Jurkat, Clone E6-1 (cell line): ENCODE measurements at regions not wholly inside any gene's neighbourhood (a gene's known extent, or its start where the extent isn't known, plus 50 kb on each side); places are given as distances from the start of the nearest gene placed in this dataset.
"Not testable (repeated sequence)": the region's sequence is repeated elsewhere in the genome, so short reads cannot be mapped to it uniquely, and the experiment has no call there.

Experiments
- DNase-seq: peaks from one replicate; pipeline ENCODE4 v3.0.0-alpha.2; 2011; ENCODE audit warnings: low read depth, low spot score
- H3K4me3 ChIP-seq: 2 replicates; pipeline ENCODE4 v1.5.1; 2011; ENCODE audit warnings: mild to moderate bottlenecking, low read length, control low read depth, moderate library complexity

- no peak for DNase-seq
- no peak overlapping the region for H3K4me3 ChIP-seq
These were observed 198.6 kb downstream of the RPAP3 start for GRCh38 chr12:47507221-47507620.

GRCh38 chr12:47504775-47505446 is 200.9 kb downstream of the RPAP3 start:
- H3K4me3 ChIP-seq = no peak overlapping the region

GRCh38 chr12:47493801-47494200 is 212.0 kb downstream of the RPAP3 start:
- H3K4me3 ChIP-seq = no peak overlapping the region
- DNase-seq = no peak

More at GRCh38 chr12:47504775-47505446, 200.9 kb downstream of the RPAP3 start:
- no peak for DNase-seq

GRCh38 chr12:47491516-47492305 is 214.1 kb downstream of the RPAP3 start:
- no peak overlapping the region for H3K4me3 ChIP-seq
- no peak for DNase-seq

- no peak for DNase-seq
- H3K4me3 ChIP-seq = no peak overlapping the region
These were observed 216.9 kb downstream of the RPAP3 start for GRCh38 chr12:47488888-47489287.

GRCh38 chr12:47481041-47481440 is 224.8 kb downstream of the RPAP3 start:
- no peak overlapping the region for H3K4me3 ChIP-seq
- DNase-seq = no peak

- DNase-seq = no peak
- no peak overlapping the region for H3K4me3 ChIP-seq
These were observed 227.4 kb downstream of the RPAP3 start for GRCh38 chr12:47478426-47478825.

GRCh38 chr12:47473091-47473490 is 232.7 kb downstream of the RPAP3 start:
- no peak overlapping the region for H3K4me3 ChIP-seq
- no peak for DNase-seq

GRCh38 chr12:47470349-47470748 is 235.5 kb downstream of the RPAP3 start:
- not testable (repeated sequence) for H3K4me3 ChIP-seq, DNase-seq

- DNase-seq, H3K4me3 ChIP-seq: not testable (repeated sequence)
These were observed 241.9 kb downstream of the RPAP3 start for GRCh38 chr12:47463918-47464317.

- no peak for DNase-seq
- no peak overlapping the region for H3K4me3 ChIP-seq
These were observed 247.6 kb downstream of the RPAP3 start for GRCh38 chr12:47458279-47458678.

GRCh38 chr12:47449797-47450196 is 256.0 kb downstream of the RPAP3 start:
- DNase-seq = no peak
- H3K4me3 ChIP-seq = no peak overlapping the region

GRCh38 chr12:47442310-47442709 is 263.5 kb downstream of the RPAP3 start:
- H3K4me3 ChIP-seq = no peak overlapping the region
- DNase-seq = no peak

GRCh38 chr12:47441490-47441889 is 264.3 kb downstream of the RPAP3 start:
- H3K4me3 ChIP-seq = no peak overlapping the region
- no peak for DNase-seq

GRCh38 chr12:47438175-47438574 is 267.7 kb downstream of the RPAP3 start:
- no peak for DNase-seq
- H3K4me3 ChIP-seq = no peak overlapping the region

- no peak for DNase-seq
- H3K4me3 ChIP-seq = no peak overlapping the region
These were observed 268.3 kb downstream of the RPAP3 start for GRCh38 chr12:47437570-47437969.

GRCh38 chr12:47433876-47434275 is 272.0 kb downstream of the RPAP3 start:
- DNase-seq = no peak

GRCh38 chr12:47426678-47427309 is 279.0 kb downstream of the RPAP3 start:
- DNase-seq, H3K4me3 ChIP-seq: not testable (repeated sequence)

More at GRCh38 chr12:47433876-47434275, 272.0 kb downstream of the RPAP3 start:
- no peak overlapping the region for H3K4me3 ChIP-seq

- no peak overlapping the region for H3K4me3 ChIP-seq
- no peak for DNase-seq
These were observed 283.2 kb downstream of the RPAP3 start for GRCh38 chr12:47422611-47423010.

- DNase-seq = no peak
- H3K4me3 ChIP-seq = no peak overlapping the region
These were observed 286.3 kb downstream of the RPAP3 start for GRCh38 chr12:47419497-47419896.
